T-helper 1 cell treated with Interleukin-12 subunit alpha and Interleukin-12 subunit beta and Interleukin-4 antibody, amounts not matched to agents 30 μg/mL and 1 μg/mL, for 36 hours (primary cell): ENCODE measurements at regions not wholly inside any gene's neighbourhood (a gene's known extent, or its start where the extent isn't known, plus 50 kb on each side); places are given as distances from the start of the nearest gene placed in this dataset.

Source experiments
- H3K27ac Mint-ChIP-seq: one replicate; pipeline ENCODE4 v1.8.0; 2021; ENCODE audit warnings: mild to moderate bottlenecking, mixed read lengths
- H3K27me3 Mint-ChIP-seq: one replicate; pipeline ENCODE4 v1.8.0; 2021; ENCODE audit warnings: low read depth, mixed read lengths
- H3K36me3 Mint-ChIP-seq: one replicate; pipeline ENCODE4 v1.8.0; 2021; ENCODE audit warnings: low read depth, mixed read lengths
- H3K4me1 Mint-ChIP-seq: one replicate; pipeline ENCODE4 v1.8.0; 2021; ENCODE audit warnings: low read depth, mixed read lengths
- H3K4me3 Mint-ChIP-seq: one replicate; pipeline ENCODE4 v1.8.0; 2021; ENCODE audit warnings: mild to moderate bottlenecking, moderate library complexity, mixed read lengths
- H3K9me3 Mint-ChIP-seq: one replicate; pipeline ENCODE4 v1.8.0; 2021; ENCODE audit warnings: mixed read lengths

- no peaks in the 10 kb centered on the region for H3K27me3 Mint-ChIP-seq
- no peak overlapping the region for H3K4me3 Mint-ChIP-seq
- H3K27ac Mint-ChIP-seq = no peak overlapping the region
- H3K9me3 Mint-ChIP-seq = no peaks in the 10 kb centered on the region
- no peaks in the 10 kb centered on the region for H3K4me1 Mint-ChIP-seq
- H3K36me3 Mint-ChIP-seq = no peaks in the 10 kb centered on the region
These were observed 250.0 kb upstream of the CDH4 start for GRCh38 chr20:61002090-61002489.

- no peak overlapping the region for H3K27ac Mint-ChIP-seq
- no peak overlapping the region for H3K4me3 Mint-ChIP-seq
- no peaks in the 10 kb centered on the region for H3K4me1 Mint-ChIP-seq
- no peaks in the 10 kb centered on the region for H3K36me3 Mint-ChIP-seq
- H3K27me3 Mint-ChIP-seq = no peaks in the 10 kb centered on the region
- H3K9me3 Mint-ChIP-seq = peaks cover 13% of the 10 kb centered on the region
These were observed 237.6 kb upstream of the CDH4 start for GRCh38 chr20:61014491-61014890.

- Mint-ChIP-seq H3K36me3 (no peaks in the 10 kb centered on the region), H3K4me1 (no peaks in the 10 kb centered on the region), H3K9me3 (peaks cover 17% of the 10 kb centered on the region)
These were observed 236.5 kb upstream of the CDH4 start for GRCh38 chr20:61015602-61016001.

GRCh38 chr20:61019322-61019721 lies 232.7 kb upstream of the CDH4 start:
- Mint-ChIP-seq H3K27ac (no peak overlapping the region), H3K4me1 (no peaks in the 10 kb centered on the region), H3K9me3 (peaks cover 17% of the 10 kb centered on the region), H3K27me3 (no peaks in the 10 kb centered on the region), H3K4me3 (no peak overlapping the region), H3K36me3 (no peaks in the 10 kb centered on the region)

More at GRCh38 chr20:61015602-61016001, 236.5 kb upstream of the CDH4 start:
- Mint-ChIP-seq H3K27me3 (no peaks in the 10 kb centered on the region), H3K4me3 (no peak overlapping the region), H3K27ac (no peak overlapping the region)

- no peak overlapping the region for H3K4me3 Mint-ChIP-seq
- no peaks in the 10 kb centered on the region for H3K36me3 Mint-ChIP-seq
- no peaks in the 10 kb centered on the region for H3K4me1 Mint-ChIP-seq
- no peaks in the 10 kb centered on the region for H3K27me3 Mint-ChIP-seq
- no peak overlapping the region for H3K27ac Mint-ChIP-seq
- H3K9me3 Mint-ChIP-seq = peaks cover 31% of the 10 kb centered on the region
These were observed 228.4 kb upstream of the CDH4 start for GRCh38 chr20:61023612-61024011.

- H3K27me3 Mint-ChIP-seq = no peaks in the 10 kb centered on the region
- no peak overlapping the region for H3K27ac Mint-ChIP-seq
- H3K36me3 Mint-ChIP-seq = no peaks in the 10 kb centered on the region
- no peak overlapping the region for H3K4me3 Mint-ChIP-seq
- no peaks in the 10 kb centered on the region for H3K4me1 Mint-ChIP-seq
- peaks cover 25% of the 10 kb centered on the region for H3K9me3 Mint-ChIP-seq
These were observed 227.7 kb upstream of the CDH4 start for GRCh38 chr20:61024390-61024789.

GRCh38 chr20:61025536-61025935 lies 226.5 kb upstream of the CDH4 start:
- Mint-ChIP-seq H3K27me3 (no peaks in the 10 kb centered on the region), H3K4me3 (no peak overlapping the region), H3K27ac (no peak overlapping the region), H3K4me1 (no peaks in the 10 kb centered on the region), H3K36me3 (no peaks in the 10 kb centered on the region), H3K9me3 (peaks cover 19% of the 10 kb centered on the region)

GRCh38 chr20:61026173-61026572 lies 225.9 kb upstream of the CDH4 start:
- Mint-ChIP-seq H3K27ac (no peak overlapping the region), H3K4me3 (no peak overlapping the region), H3K27me3 (no peaks in the 10 kb centered on the region), H3K4me1 (no peaks in the 10 kb centered on the region), H3K36me3 (no peaks in the 10 kb centered on the region), H3K9me3 (peaks cover 19% of the 10 kb centered on the region)

GRCh38 chr20:61026731-61027130 lies 225.3 kb upstream of the CDH4 start:
- no peaks in the 10 kb centered on the region for H3K36me3 Mint-ChIP-seq
- H3K27me3 Mint-ChIP-seq = no peaks in the 10 kb centered on the region
- no peaks in the 10 kb centered on the region for H3K4me1 Mint-ChIP-seq
- peaks cover 19% of the 10 kb centered on the region for H3K9me3 Mint-ChIP-seq
- H3K4me3 Mint-ChIP-seq = no peak overlapping the region
- H3K27ac Mint-ChIP-seq = no peak overlapping the region

- Mint-ChIP-seq H3K27ac (no peak overlapping the region), H3K9me3 (peaks cover 19% of the 10 kb centered on the region), H3K4me1 (no peaks in the 10 kb centered on the region), H3K4me3 (no peak overlapping the region), H3K27me3 (no peaks in the 10 kb centered on the region), H3K36me3 (no peaks in the 10 kb centered on the region)
These were observed 224.8 kb upstream of the CDH4 start for GRCh38 chr20:61027218-61027617.

- Mint-ChIP-seq H3K36me3 (no peaks in the 10 kb centered on the region), H3K9me3 (peaks cover 14% of the 10 kb centered on the region), H3K27me3 (no peaks in the 10 kb centered on the region), H3K4me3 (no peak overlapping the region), H3K27ac (no peak overlapping the region), H3K4me1 (no peaks in the 10 kb centered on the region)
These were observed 221.9 kb upstream of the CDH4 start for GRCh38 chr20:61030130-61030529.

- no peak overlapping the region for H3K27ac Mint-ChIP-seq
- no peaks in the 10 kb centered on the region for H3K36me3 Mint-ChIP-seq
- H3K4me3 Mint-ChIP-seq = no peak overlapping the region
- peaks cover 12% of the 10 kb centered on the region for H3K9me3 Mint-ChIP-seq
- H3K4me1 Mint-ChIP-seq = no peaks in the 10 kb centered on the region
- H3K27me3 Mint-ChIP-seq = no peaks in the 10 kb centered on the region
These were observed 220.8 kb upstream of the CDH4 start for GRCh38 chr20:61031101-61031830.

GRCh38 chr20:61037498-61037897 lies 214.6 kb upstream of the CDH4 start:
- Mint-ChIP-seq H3K4me1 (no peaks in the 10 kb centered on the region), H3K27ac (no peak overlapping the region), H3K27me3 (no peaks in the 10 kb centered on the region)

GRCh38 chr20:61041481-61041880 lies 210.6 kb upstream of the CDH4 start:
- H3K27me3 Mint-ChIP-seq = no peaks in the 10 kb centered on the region
- no peaks in the 10 kb centered on the region for H3K36me3 Mint-ChIP-seq
- H3K27ac Mint-ChIP-seq = no peak overlapping the region
- H3K9me3 Mint-ChIP-seq = peaks cover 2% of the 10 kb centered on the region
- no peak overlapping the region for H3K4me3 Mint-ChIP-seq
- no peaks in the 10 kb centered on the region for H3K4me1 Mint-ChIP-seq

More at GRCh38 chr20:61037498-61037897, 214.6 kb upstream of the CDH4 start:
- no peaks in the 10 kb centered on the region for H3K36me3 Mint-ChIP-seq
- no peak overlapping the region for H3K4me3 Mint-ChIP-seq
- H3K9me3 Mint-ChIP-seq = no peaks in the 10 kb centered on the region

GRCh38 chr20:61042506-61043385 lies 209.3 kb upstream of the CDH4 start:
- H3K27me3 Mint-ChIP-seq = no peaks in the 10 kb centered on the region
- H3K4me3 Mint-ChIP-seq = no peak overlapping the region
- H3K4me1 Mint-ChIP-seq = no peaks in the 10 kb centered on the region
- H3K36me3 Mint-ChIP-seq = no peaks in the 10 kb centered on the region
- H3K9me3 Mint-ChIP-seq = peaks cover 5% of the 10 kb centered on the region
- H3K27ac Mint-ChIP-seq = no peak overlapping the region
